ENCODE measurements at regions not wholly inside any gene's neighbourhood (a gene's known extent, or its start where the extent isn't known, plus 50 kb on each side); places are given as distances from the start of the nearest gene placed in this dataset.

- FAIRE-seq (no peak), ATAC-seq (no peak), DNase-seq (ENCODE audit: low read depth, low spot score) (no peak)
- H2AFZ ChIP-seq (ENCODE audit: control insufficient read depth, low read depth, low read length), result no peak overlapping the region
- H3K4me1 ChIP-seq (ENCODE audit: control insufficient read depth, insufficient read depth, low read length), result no peaks in the 10 kb centered on the region
- intact Hi-C loops (cut with micrococcal nuclease; ENCODE audit: unreplicated experiment) (no loop called here), in situ Hi-C loops (cut with MboI) (no loop called here)
- ChIA-PET SMC1A (ENCODE audit: uncharacterized antibody, unreplicated experiment) (no interaction called here), RAD21 (ENCODE audit: unreplicated experiment) (no interaction called here), POLR2A (no interaction called here), CTCF (no interaction called here)
- H3K79me2 ChIP-seq (ENCODE audit: control insufficient read depth, insufficient read depth, low read length), result no peaks in the 10 kb centered on the region
- H4K20me1 ChIP-seq (ENCODE audit: control insufficient read depth, insufficient read depth), result no peaks in the 10 kb centered on the region
- H3K4me2 ChIP-seq (ENCODE audit: control insufficient read depth, insufficient read depth), result no peak overlapping the region
- H3K9me3 ChIP-seq (replicated peaks; ENCODE audit: control insufficient read depth, insufficient read depth, low read length), result no peaks in the 10 kb centered on the region
- H3K36me3 ChIP-seq (ENCODE audit: control insufficient read depth in 2 of 2, insufficient read depth in 2 of 2, low read length in 1 of 2), result no peaks in the 10 kb centered on the region
- H3K27me3 ChIP-seq (replicated peaks in 1 of 2; ENCODE audit: control insufficient read depth in 2 of 2, insufficient read depth in 2 of 2, low read length in 1 of 2), result no peaks in the 10 kb centered on the region
- TF ChIP-seq BCLAF1 (IDR thresholded peaks at IDR 0.05) (no peak), RFX5 (IDR thresholded peaks at IDR 0.05; ENCODE audit: low read depth, low read length) (no peak), ZBED1 (IDR thresholded peaks at IDR 0.05; ENCODE audit: borderline replicate concordance) (no peak), STAT3 (IDR thresholded peaks at IDR 0.05; ENCODE audit: low read depth, low read length) (no peak), SMAD5 (IDR thresholded peaks at IDR 0.05; ENCODE audit: low read depth) (no peak), ELK1 (IDR thresholded peaks at IDR 0.05; ENCODE audit: low read depth, low read length) (no peak), IRF4 (IDR thresholded peaks at IDR 0.05; ENCODE audit: low read depth, low read length) (no peak), TAF1 (IDR thresholded peaks at IDR 0.05; ENCODE audit: borderline replicate concordance, low read depth, low read length) (no peak), BHLHE40 (IDR thresholded peaks at IDR 0.05; ENCODE audit: borderline replicate concordance in 1 of 2, low read depth in 2 of 2, low read length in 1 of 2) (no peak), TCF3 (IDR thresholded peaks at IDR 0.05; ENCODE audit: borderline replicate concordance, insufficient read depth, low read depth, low read length) (no peak), HSF1 (IDR thresholded peaks at IDR 0.05; ENCODE audit: low read depth, low read length) (no peak)
- TF ChIP-seq, protein P1, sequence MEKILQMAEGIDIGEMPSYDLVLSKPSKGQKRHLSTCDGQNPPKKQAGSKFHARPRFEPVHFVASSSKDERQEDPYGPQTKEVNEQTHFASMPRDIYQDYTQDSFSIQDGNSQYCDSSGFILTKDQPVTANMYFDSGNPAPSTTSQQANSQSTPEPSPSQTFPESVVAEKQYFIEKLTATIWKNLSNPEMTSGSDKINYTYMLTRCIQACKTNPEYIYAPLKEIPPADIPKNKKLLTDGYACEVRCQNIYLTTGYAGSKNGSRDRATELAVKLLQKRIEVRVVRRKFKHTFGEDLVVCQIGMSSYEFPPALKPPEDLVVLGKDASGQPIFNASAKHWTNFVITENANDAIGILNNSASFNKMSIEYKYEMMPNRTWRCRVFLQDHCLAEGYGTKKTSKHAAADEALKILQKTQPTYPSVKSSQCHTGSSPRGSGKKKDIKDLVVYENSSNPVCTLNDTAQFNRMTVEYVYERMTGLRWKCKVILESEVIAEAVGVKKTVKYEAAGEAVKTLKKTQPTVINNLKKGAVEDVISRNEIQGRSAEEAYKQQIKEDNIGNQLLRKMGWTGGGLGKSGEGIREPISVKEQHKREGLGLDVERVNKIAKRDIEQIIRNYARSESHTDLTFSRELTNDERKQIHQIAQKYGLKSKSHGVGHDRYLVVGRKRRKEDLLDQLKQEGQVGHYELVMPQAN (conservative IDR thresholded peaks at IDR 0.05), result no peak
- TF ChIP-seq, protein P2, sequence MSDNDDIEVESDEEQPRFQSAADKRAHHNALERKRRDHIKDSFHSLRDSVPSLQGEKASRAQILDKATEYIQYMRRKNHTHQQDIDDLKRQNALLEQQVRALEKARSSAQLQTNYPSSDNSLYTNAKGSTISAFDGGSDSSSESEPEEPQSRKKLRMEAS (IDR thresholded peaks at IDR 0.05; ENCODE audit: low read depth, low read length), result no peak
- WGBS (ENCODE audit: insufficient coverage, insufficient replicate concordance, low lambda C conversion rate, missing lambda C conversion rate), result 13% methylated on average over 4 of the region's 4 CpGs
- no peak overlapping the region for H3K9ac ChIP-seq (ENCODE audit: control insufficient read depth, insufficient read depth, low read length)
- no peak overlapping the region for H3K4me3 ChIP-seq
- BruUV-seq (replicated peaks), result no TSS peak
- H3K27ac ChIP-seq (ENCODE audit: control insufficient read depth, insufficient read depth), result no peak overlapping the region
Measured at GRCh38 chr1:55386456-55386855, 171.3 kb upstream of the USP24 start.
